SK-N-SH (cell line): ENCODE measurements at regions not wholly inside any gene's neighbourhood (a gene's known extent, or its start where the extent isn't known, plus 50 kb on each side); places are given as distances from the start of the nearest gene placed in this dataset.

Experiments used
- CTCF ChIA-PET: fragments of 300-600, 350-600 bp; formaldehyde crosslinking; extraction: SDS; loops from one replicate; lab custom pipeline; 2021; lab: Yijun Ruan, JAX
- POLR2A ChIA-PET: fragments of 350-600 bp; sonication (Branson Sonifier 250); formaldehyde crosslinking; extraction: SDS; loops from one replicate; lab custom pipeline; 2020; ENCODE audit warnings: antibody characterized with exemption, inconsistent platforms; lab: Yijun Ruan, JAX
- DNase-seq: peaks from one replicate; pipeline ENCODE4 v3.0.0; 2012
- H2AFZ ChIP-seq: fragments of 200-600 bp; sonication (generic); 2 replicates; pipeline ENCODE4 v1.8.1; 2016; ENCODE audit warnings: antibody characterized with exemption, mild to moderate bottlenecking, low read depth
- H3F3A ChIP-seq: fragments of 200-600 bp; sonication (generic); replicated peaks from 2 replicates; pipeline ENCODE3; 2016; ENCODE audit warnings: antibody characterized with exemption, mild to moderate bottlenecking; ENCODE audit not compliant: insufficient read depth
- H3K27ac ChIP-seq, 2 experiments: fragments of 200-500 bp in 1 of 2; fragments of 200-600 bp in 1 of 2; sonication (Bioruptor generic) in 1 of 2; sonication (generic), shearing (Covaris generic) in 1 of 2; 2 replicates each; pipeline versions ENCODE4 v1.5.1 to v1.6.1; 2014 to 2016; ENCODE audit warnings: low read depth in 2 of 2, inconsistent platforms in 1 of 2, low read length in 1 of 2, mild to moderate bottlenecking in 1 of 2, mixed read lengths in 1 of 2
- H3K27me3 ChIP-seq: fragments of 200-600 bp; sonication (generic), shearing (Covaris generic); 2 replicates; pipeline ENCODE4 v1.6.1; 2016; ENCODE audit warnings: mixed run types; ENCODE audit not compliant: insufficient read depth
- H3K36me3 ChIP-seq, 2 experiments: fragments of 200-500 bp in 1 of 2; fragments of 200-600 bp in 1 of 2; sonication (Bioruptor generic) in 1 of 2; sonication (generic) in 1 of 2; replicated peaks in 1 of 2; 2 replicates each; pipeline versions ENCODE3 to v1.5.1; 2014 to 2016; ENCODE audit warnings: low read length in 1 of 2, mild to moderate bottlenecking in 1 of 2; ENCODE audit not compliant: insufficient read depth in 2 of 2, control insufficient read depth in 1 of 2
- H3K4me1 ChIP-seq, 2 experiments: fragments of 200-500 bp in 1 of 2; fragments of 200-600 bp in 1 of 2; sonication (Bioruptor generic) in 1 of 2; sonication (generic), shearing (Covaris generic) in 1 of 2; 2 replicates each; pipeline versions ENCODE4 v1.5.1 to v1.6.1; 2014 to 2016; ENCODE audit warnings: low read depth in 1 of 2, low read length in 1 of 2, mixed run types in 1 of 2; ENCODE audit not compliant: insufficient read depth in 2 of 2, control insufficient read depth in 1 of 2
- H3K4me2 ChIP-seq: fragments of 200-600 bp; sonication (generic), shearing (Covaris generic); 2 replicates; pipeline ENCODE4 v1.6.1; 2017; ENCODE audit warnings: mixed run types
- H3K4me3 ChIP-seq, 2 experiments: fragments of 200-500 bp in 1 of 2; fragments of 200-600 bp in 1 of 2; sonication (Bioruptor generic) in 1 of 2; sonication (generic), shearing (Covaris generic) in 1 of 2; 2 replicates each; pipeline versions ENCODE4 v1.5.1 to v1.8.1; 2014 to 2016; ENCODE audit warnings: low read depth in 2 of 2, inconsistent platforms in 1 of 2, low read length in 1 of 2, mild to moderate bottlenecking in 1 of 2, mixed read lengths in 1 of 2, moderate library complexity in 1 of 2
- H3K79me2 ChIP-seq: fragments of 200-600 bp; sonication (generic); 2 replicates; pipeline ENCODE4 v1.8.1; 2017; ENCODE audit warnings: mild to moderate bottlenecking; ENCODE audit not compliant: insufficient read depth
- H3K9ac ChIP-seq: fragments of 200-600 bp; sonication (generic); 2 replicates; pipeline ENCODE4 v1.6.1; 2017; ENCODE audit warnings: mixed run types
- H3K9me2 ChIP-seq: fragments of 200-600 bp; sonication (generic); 2 replicates; pipeline ENCODE4 v1.6.1; 2017; ENCODE audit warnings: mixed run types
- H3K9me3 ChIP-seq: fragments of 200-600 bp; sonication (generic); 2 replicates; pipeline ENCODE4 v1.6.1; 2017; ENCODE audit warnings: mixed run types, mild to moderate bottlenecking, moderate library complexity
- H4K20me1 ChIP-seq: fragments of 200-600 bp; sonication (generic); 2 replicates; pipeline ENCODE4 v1.6.1; 2017; ENCODE audit warnings: mild to moderate bottlenecking, mixed run types; ENCODE audit not compliant: insufficient read depth
- CHD2 ChIP-seq: fragments of 150-350 bp; IDR thresholded peaks from 2 replicates; pipeline ENCODE4 v1.6.1; 2018; ENCODE audit warnings: low read length; ENCODE audit not compliant: partially characterized antibody
- ELF1 ChIP-seq: IDR thresholded peaks from 2 replicates; pipeline ENCODE4 v1.4.0; 2012
- EZH2phosphoT487 ChIP-seq: fragments of 200-600 bp; sonication (generic); IDR thresholded peaks from 2 replicates; pipeline ENCODE4 v1.6.1; 2017; ENCODE audit warnings: low read depth, mixed run types, mild to moderate bottlenecking, antibody characterized with exemption, moderate library complexity, borderline replicate concordance
- FOSL2 ChIP-seq: IDR thresholded peaks from 2 replicates; pipeline ENCODE4 v1.4.0; 2012; ENCODE audit warnings: low read depth, mild to moderate bottlenecking, moderate library complexity, borderline replicate concordance
- FOXJ3 ChIP-seq: sonication (generic); formaldehyde crosslinking; IDR thresholded peaks from 2 replicates; pipeline ENCODE4 v1.5.1; 2020; ENCODE audit warnings: mild to moderate bottlenecking, missing genetic modification reagents
- FOXM1 ChIP-seq: IDR thresholded peaks from 2 replicates; pipeline ENCODE4 v1.4.0; 2012; ENCODE audit warnings: low read depth, mild to moderate bottlenecking
- GATA2 ChIP-seq: sonication (generic); formaldehyde crosslinking; IDR thresholded peaks from 2 replicates; pipeline ENCODE4 v1.5.0; 2020; ENCODE audit warnings: mild to moderate bottlenecking, missing genetic modification reagents
- MXI1 ChIP-seq: IDR thresholded peaks from 2 replicates; pipeline ENCODE4 v1.6.1; 2012; ENCODE audit warnings: mild to moderate bottlenecking, low read depth, low read length, improper control_type of control experiment
- RFX5 ChIP-seq: IDR thresholded peaks from 2 replicates; pipeline ENCODE4 v1.6.1; 2012; ENCODE audit warnings: mild to moderate bottlenecking, improper control_type of control experiment, low read length
- SMC3 ChIP-seq: IDR thresholded peaks from 2 replicates; pipeline ENCODE4 v1.6.1; 2012; ENCODE audit warnings: low read depth, low read length, improper control_type of control experiment
- TAF1 ChIP-seq: IDR thresholded peaks from 2 replicates; pipeline ENCODE4 v1.6.1; 2012; ENCODE audit warnings: low read depth, mild to moderate bottlenecking, low read length, moderate library complexity, borderline replicate concordance
- ZBTB33 ChIP-seq: IDR thresholded peaks from 2 replicates; pipeline ENCODE4 v1.4.0; 2012; ENCODE audit warnings: low read depth, borderline replicate concordance
- WGBS: methylation state at CpG from one replicate; pipeline ENCODE4 v1.1.6; 2017; ENCODE audit warnings: low lambda C conversion rate; 5-methylcytosine and 5-hydroxymethylcytosine counted together

GRCh38 chr18:53941601-53942338 lies 282.7 kb downstream of the MBD2 start:
- H3K4me2 ChIP-seq: no peak overlapping the region
- no peak for DNase-seq
- no peaks in the 10 kb centered on the region for H4K20me1 ChIP-seq
- no peaks in the 10 kb centered on the region for H3K4me1 ChIP-seq
- H3K79me2 ChIP-seq: no peaks in the 10 kb centered on the region
- CTCF ChIA-PET: no interaction called here
- no peak overlapping the region for H3K9ac ChIP-seq
- no peaks in the 10 kb centered on the region for H3K9me3 ChIP-seq
- no peak overlapping the region for H3K27ac ChIP-seq
- no peak overlapping the region for H3K4me3 ChIP-seq
- POLR2A ChIA-PET: no interaction called here
- H3K27me3 ChIP-seq: no peaks in the 10 kb centered on the region
- 0 out of 2 replicates have a peak, but pooled peaks cover 4% of the 10 kb centered on the region for H3K9me2 ChIP-seq
- H2AFZ ChIP-seq: no peak overlapping the region
- H3K36me3 ChIP-seq: no peaks in the 10 kb centered on the region
- no peak for TF ChIP-seq ZBTB33
- TF ChIP-seq GATA2 (CRISPR knock-in tag): no peak
- H3F3A ChIP-seq: no peaks in the 10 kb centered on the region

GRCh38 chr18:53937037-53937436 lies 287.4 kb downstream of the MBD2 start:
- no peaks in the 10 kb centered on the region for H3K36me3 ChIP-seq
- 0 out of 2 replicates have a peak, but pooled peaks cover 4% of the 10 kb centered on the region for H3K9me2 ChIP-seq
- H3F3A ChIP-seq: no peaks in the 10 kb centered on the region
- no peak overlapping the region for H3K4me3 ChIP-seq
- H3K4me2 ChIP-seq: no peak overlapping the region
- TF ChIP-seq MXI1 (no peak), RFX5 (no peak), ELF1 (no peak), TAF1 (no peak), SMC3 (no peak), FOXM1 (no peak), FOXJ3 (no peak), FOSL2 (no peak), EZH2phosphoT487 (no peak), CHD2 (no peak)
- no peak overlapping the region for H3K9ac ChIP-seq
- ChIA-PET CTCF (no interaction called here), POLR2A (no interaction called here)
- no peaks in the 10 kb centered on the region for H3K79me2 ChIP-seq
- no peak overlapping the region for H3K27ac ChIP-seq
- H3K9me3 ChIP-seq: no peaks in the 10 kb centered on the region
- 15% methylated on average over 3 of the region's 3 CpGs for WGBS
- no peaks in the 10 kb centered on the region; a peak in 1 of 4 replicates for H3K4me1 ChIP-seq
- no peaks in the 10 kb centered on the region for H4K20me1 ChIP-seq
- no peaks in the 10 kb centered on the region for H3K27me3 ChIP-seq
- no peak for DNase-seq
- no peak overlapping the region for H2AFZ ChIP-seq
